K562 (cell line): ENCODE measurements at regions not wholly inside any gene's neighbourhood (a gene's known extent, or its start where the extent isn't known, plus 50 kb on each side); places are given as distances from the start of the nearest gene placed in this dataset.
A peak's percentile ranks its signal among the peaks of the same experiment; 100 is the strongest.

ENCODE experiments used
- CTBP1 ChIP-seq: fragments of 450-650 bp; IDR thresholded peaks from 2 replicates; pipeline ENCODE4 v1.6.1; 2016; ENCODE audit warnings: borderline replicate concordance
- EP400 ChIP-seq: fragments of 450-650 bp; IDR thresholded peaks from 2 replicates; pipeline ENCODE4 v1.6.1; 2017; ENCODE audit warnings: antibody characterized with exemption, mild to moderate bottlenecking, moderate library complexity
- GABPB1 ChIP-seq: sonication (generic); formaldehyde crosslinking; IDR thresholded peaks from 2 replicates; pipeline ENCODE4 v1.8.0; 2022; ENCODE audit warnings: mild to moderate bottlenecking, missing genetic modification reagents
- HMGN3 ChIP-seq: IDR thresholded peaks from 2 replicates; pipeline ENCODE4 v1.6.1; 2011; ENCODE audit warnings: borderline replicate concordance, low read depth, mild to moderate bottlenecking, mixed read lengths, low read length; ENCODE audit not compliant: insufficient read length; ENCODE audit errors: extremely low read depth
- HNRNPK ChIP-seq: fragments of 200-400 bp; formaldehyde crosslinking; IDR thresholded peaks from one replicate; pipeline ENCODE4 v1.6.1; 2018; ENCODE audit warnings: mild to moderate bottlenecking, low read depth, low read length; ENCODE audit not compliant: poor library complexity, severe bottlenecking
- HNRNPLL ChIP-seq: fragments of 200-400 bp; formaldehyde crosslinking; IDR thresholded peaks from 2 replicates; pipeline ENCODE4 v1.6.1; 2017; ENCODE audit warnings: low read length, low read depth, mild to moderate bottlenecking; ENCODE audit not compliant: poor library complexity, severe bottlenecking
- MAZ ChIP-seq, 2 experiments: fragments of 450-650 bp in 1 of 2; sonication (generic) in 1 of 2; formaldehyde crosslinking; IDR thresholded peaks in 1 of 2; conservative IDR thresholded peaks in 1 of 2; 2 replicates each; pipeline versions ENCODE4 v1.4.0 to v1.5.0; 2020; ENCODE audit warnings: mild to moderate bottlenecking in 1 of 2, missing genetic modification reagents in 1 of 2
- NFE2L1 ChIP-seq: fragments of 450-650 bp; IDR thresholded peaks from 2 replicates; pipeline ENCODE4 v1.6.1; 2016; ENCODE audit warnings: missing genetic modification characterization, low read depth, mild to moderate bottlenecking, missing compliant biosample characterization, moderate library complexity, borderline replicate concordance
- NFXL1 ChIP-seq: fragments of 450-650 bp; formaldehyde crosslinking; IDR thresholded peaks from 2 replicates; pipeline ENCODE4 v1.4.0; 2021; ENCODE audit warnings: mild to moderate bottlenecking
- PTTG1 ChIP-seq: fragments of 450-650 bp; IDR thresholded peaks from 2 replicates; pipeline ENCODE4 v1.6.1; 2016; ENCODE audit warnings: low read depth, mild to moderate bottlenecking, missing genetic modification characterization, missing compliant biosample characterization
- RBBP5 ChIP-seq: fragments of 200-600 bp; sonication (generic); IDR thresholded peaks from 2 replicates; pipeline ENCODE4 v1.6.1; 2012; ENCODE audit warnings: borderline replicate concordance, mild to moderate bottlenecking, low read length, control low read depth, inconsistent platforms; ENCODE audit not compliant: insufficient read depth, poor library complexity, severe bottlenecking
- RBM22 ChIP-seq: fragments of 200-400 bp; formaldehyde crosslinking; IDR thresholded peaks from 2 replicates; pipeline ENCODE4 v1.6.1; 2018; ENCODE audit warnings: low read length, low read depth; ENCODE audit not compliant: poor library complexity, severe bottlenecking
- SMARCE1 ChIP-seq: fragments of 450-650 bp; IDR thresholded peaks from 2 replicates; pipeline ENCODE4 v1.7.1; 2016; ENCODE audit warnings: mild to moderate bottlenecking
- ZBTB1 ChIP-seq: sonication (generic); formaldehyde crosslinking; IDR thresholded peaks from 2 replicates; pipeline ENCODE4 v1.8.1; 2023; ENCODE audit warnings: missing genetic modification reagents, low read depth, mild to moderate bottlenecking, borderline replicate concordance
- ZNF23 ChIP-seq: fragments of 250-450 bp; sonication (Bioruptor Pico); IDR thresholded peaks from 2 replicates; pipeline ENCODE4 v1.4.0; 2020; ENCODE audit warnings: mild to moderate bottlenecking
- ZNF3 ChIP-seq: fragments of 250-450 bp; sonication (Bioruptor Pico); IDR thresholded peaks from 2 replicates; pipeline ENCODE4 v1.5.0; 2021; ENCODE audit warnings: mild to moderate bottlenecking, moderate library complexity
- TF ChIP-seq, protein P1 (sequence below): IDR thresholded peaks from 3 replicates; pipeline ENCODE4 v1.6.1; 2011; ENCODE audit warnings: borderline replicate concordance, mild to moderate bottlenecking; ENCODE audit not compliant: insufficient read length, insufficient read depth
- TF ChIP-seq, protein P2 (sequence below): sonication (generic); formaldehyde crosslinking; IDR thresholded peaks from 2 replicates; pipeline ENCODE4 v1.8.0; 2022; ENCODE audit warnings: missing genetic modification reagents, mild to moderate bottlenecking, moderate library complexity, borderline replicate concordance
- TF ChIP-seq, protein P3 (sequence below): fragments of 250-450 bp; sonication (Bioruptor Pico); IDR thresholded peaks from 2 replicates; pipeline ENCODE4 v1.8.0; 2021; ENCODE audit warnings: moderate library complexity, mild to moderate bottlenecking, inconsistent platforms
- TF ChIP-seq, protein P4 (sequence below), 2 experiments: fragments of 450-650 bp in 1 of 2; IDR thresholded peaks; 2 replicates each; pipeline ENCODE4 v1.6.1; 2011 to 2017; ENCODE audit warnings: low read depth in 2 of 2, antibody characterized with exemption in 1 of 2, borderline replicate concordance in 1 of 2, low read length in 1 of 2, mild to moderate bottlenecking in 1 of 2, mixed read lengths in 1 of 2; ENCODE audit not compliant: control insufficient read depth in 1 of 2

DNA sequence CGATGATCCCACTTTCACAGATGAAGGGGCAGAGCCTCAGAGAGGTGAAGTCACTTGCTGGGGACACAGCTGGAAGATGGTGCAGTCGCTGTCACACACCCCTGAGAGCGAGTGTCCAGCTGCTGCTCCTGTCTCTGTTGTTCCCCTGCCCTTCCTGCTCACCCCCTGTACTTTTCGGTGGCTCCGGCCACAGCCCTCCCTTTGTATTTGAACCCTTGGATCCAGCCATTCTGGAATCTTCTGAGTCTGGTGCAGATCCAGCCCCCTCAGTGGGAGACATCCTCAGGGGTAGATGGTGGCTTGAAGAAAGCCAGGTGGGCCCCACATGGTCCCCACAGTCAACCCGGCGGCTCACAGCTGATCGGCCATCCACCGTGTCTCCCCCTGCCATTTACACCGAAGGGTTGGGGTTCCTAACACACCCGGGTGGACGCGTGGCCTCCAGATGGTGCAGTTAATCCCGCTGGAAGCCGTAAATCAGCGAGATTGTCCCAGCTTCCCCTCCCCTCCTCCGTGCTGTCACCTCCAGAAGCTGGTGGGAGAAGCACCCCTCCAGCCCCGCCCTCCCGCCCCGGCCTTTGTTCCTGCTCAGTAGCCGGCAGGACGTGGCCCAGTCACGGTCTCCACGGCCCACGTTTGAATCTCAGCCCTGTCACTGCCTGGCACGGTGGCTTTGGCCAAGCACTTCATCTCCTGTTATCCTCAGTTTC, 204.8 kb downstream of the C9orf50 start (continued):
- no peak for TF ChIP-seq HNRNPLL
- no peak for TF ChIP-seq PTTG1 (tag)
- no peak for TF ChIP-seq MAZ (CRISPR knock-in tag; conservative IDR thresholded peaks at IDR 0.05 in 1 of 2, IDR thresholded peaks at IDR 0.05 in 1 of 2)
- no peak for TF ChIP-seq SMARCE1
- TF ChIP-seq, protein P1, sequence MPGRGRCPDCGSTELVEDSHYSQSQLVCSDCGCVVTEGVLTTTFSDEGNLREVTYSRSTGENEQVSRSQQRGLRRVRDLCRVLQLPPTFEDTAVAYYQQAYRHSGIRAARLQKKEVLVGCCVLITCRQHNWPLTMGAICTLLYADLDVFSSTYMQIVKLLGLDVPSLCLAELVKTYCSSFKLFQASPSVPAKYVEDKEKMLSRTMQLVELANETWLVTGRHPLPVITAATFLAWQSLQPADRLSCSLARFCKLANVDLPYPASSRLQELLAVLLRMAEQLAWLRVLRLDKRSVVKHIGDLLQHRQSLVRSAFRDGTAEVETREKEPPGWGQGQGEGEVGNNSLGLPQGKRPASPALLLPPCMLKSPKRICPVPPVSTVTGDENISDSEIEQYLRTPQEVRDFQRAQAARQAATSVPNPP = no peak
- no peak for TF ChIP-seq ZBTB1 (CRISPR knock-in tag)
- no peak for TF ChIP-seq ZNF3 (CRISPR knock-in tag)
- no peak for TF ChIP-seq CTBP1
- no peak for TF ChIP-seq EP400
- no peak for TF ChIP-seq RBM22
- TF ChIP-seq, protein P2, sequence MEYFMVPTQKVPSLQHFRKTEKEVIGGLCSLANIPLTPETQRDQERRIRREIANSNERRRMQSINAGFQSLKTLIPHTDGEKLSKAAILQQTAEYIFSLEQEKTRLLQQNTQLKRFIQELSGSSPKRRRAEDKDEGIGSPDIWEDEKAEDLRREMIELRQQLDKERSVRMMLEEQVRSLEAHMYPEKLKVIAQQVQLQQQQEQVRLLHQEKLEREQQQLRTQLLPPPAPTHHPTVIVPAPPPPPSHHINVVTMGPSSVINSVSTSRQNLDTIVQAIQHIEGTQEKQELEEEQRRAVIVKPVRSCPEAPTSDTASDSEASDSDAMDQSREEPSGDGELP = peak; percentile 43; the same call in 1 of the 2 replicates
- TF ChIP-seq, protein P3, sequence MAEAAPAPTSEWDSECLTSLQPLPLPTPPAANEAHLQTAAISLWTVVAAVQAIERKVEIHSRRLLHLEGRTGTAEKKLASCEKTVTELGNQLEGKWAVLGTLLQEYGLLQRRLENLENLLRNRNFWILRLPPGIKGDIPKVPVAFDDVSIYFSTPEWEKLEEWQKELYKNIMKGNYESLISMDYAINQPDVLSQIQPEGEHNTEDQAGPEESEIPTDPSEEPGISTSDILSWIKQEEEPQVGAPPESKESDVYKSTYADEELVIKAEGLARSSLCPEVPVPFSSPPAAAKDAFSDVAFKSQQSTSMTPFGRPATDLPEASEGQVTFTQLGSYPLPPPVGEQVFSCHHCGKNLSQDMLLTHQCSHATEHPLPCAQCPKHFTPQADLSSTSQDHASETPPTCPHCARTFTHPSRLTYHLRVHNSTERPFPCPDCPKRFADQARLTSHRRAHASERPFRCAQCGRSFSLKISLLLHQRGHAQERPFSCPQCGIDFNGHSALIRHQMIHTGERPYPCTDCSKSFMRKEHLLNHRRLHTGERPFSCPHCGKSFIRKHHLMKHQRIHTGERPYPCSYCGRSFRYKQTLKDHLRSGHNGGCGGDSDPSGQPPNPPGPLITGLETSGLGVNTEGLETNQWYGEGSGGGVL (CRISPR knock-in tag) = no peak
- peak; percentile 13 for TF ChIP-seq RBBP5
- TF ChIP-seq NFE2L1 (tag) = no peak
- TF ChIP-seq, protein P4, sequence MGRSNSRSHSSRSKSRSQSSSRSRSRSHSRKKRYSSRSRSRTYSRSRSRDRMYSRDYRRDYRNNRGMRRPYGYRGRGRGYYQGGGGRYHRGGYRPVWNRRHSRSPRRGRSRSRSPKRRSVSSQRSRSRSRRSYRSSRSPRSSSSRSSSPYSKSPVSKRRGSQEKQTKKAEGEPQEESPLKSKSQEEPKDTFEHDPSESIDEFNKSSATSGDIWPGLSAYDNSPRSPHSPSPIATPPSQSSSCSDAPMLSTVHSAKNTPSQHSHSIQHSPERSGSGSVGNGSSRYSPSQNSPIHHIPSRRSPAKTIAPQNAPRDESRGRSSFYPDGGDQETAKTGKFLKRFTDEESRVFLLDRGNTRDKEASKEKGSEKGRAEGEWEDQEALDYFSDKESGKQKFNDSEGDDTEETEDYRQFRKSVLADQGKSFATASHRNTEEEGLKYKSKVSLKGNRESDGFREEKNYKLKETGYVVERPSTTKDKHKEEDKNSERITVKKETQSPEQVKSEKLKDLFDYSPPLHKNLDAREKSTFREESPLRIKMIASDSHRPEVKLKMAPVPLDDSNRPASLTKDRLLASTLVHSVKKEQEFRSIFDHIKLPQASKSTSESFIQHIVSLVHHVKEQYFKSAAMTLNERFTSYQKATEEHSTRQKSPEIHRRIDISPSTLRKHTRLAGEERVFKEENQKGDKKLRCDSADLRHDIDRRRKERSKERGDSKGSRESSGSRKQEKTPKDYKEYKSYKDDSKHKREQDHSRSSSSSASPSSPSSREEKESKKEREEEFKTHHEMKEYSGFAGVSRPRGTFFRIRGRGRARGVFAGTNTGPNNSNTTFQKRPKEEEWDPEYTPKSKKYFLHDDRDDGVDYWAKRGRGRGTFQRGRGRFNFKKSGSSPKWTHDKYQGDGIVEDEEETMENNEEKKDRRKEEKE (IDR thresholded peaks at IDR 0.05; ENCODE audit: borderline replicate concordance in 1 of 2, control insufficient read depth in 1 of 2, low read depth in 2 of 2, low read length in 1 of 2) = no peak
- no peak for TF ChIP-seq GABPB1 (CRISPR knock-in tag)
- no peak for TF ChIP-seq HMGN3
- no peak for TF ChIP-seq ZNF23 (CRISPR knock-in tag)
- TF ChIP-seq HNRNPK = no peak
- no peak for TF ChIP-seq NFXL1 (CRISPR knock-in tag)
